ENCODE measurements at regions not wholly inside any gene's neighbourhood (a gene's known extent, or its start where the extent isn't known, plus 50 kb on each side); places are given as distances from the start of the nearest gene placed in this dataset.

GRCh38 chr6:71499667-71500066, 211.1 kb downstream of the OGFRL1 start:
- H3K4me3 ChIP-seq (ENCODE audit: control insufficient read depth in 1 of 7, extremely low read depth in 1 of 7, insufficient read depth in 4 of 7, low read depth in 2 of 7, low read length in 6 of 7): no peak overlapping the region
- H3K27me3 ChIP-seq (replicated peaks in 2 of 5; ENCODE audit: control insufficient read depth in 4 of 5, insufficient read depth in 5 of 5, low read length in 4 of 5): no peaks in the 10 kb centered on the region
- WGBS (ENCODE audit: insufficient coverage): 100% methylated on average over 1 of the region's 2 CpGs
- no peaks in the 10 kb centered on the region for H3K9me3 ChIP-seq (ENCODE audit: control extremely low read depth in 1 of 5, control insufficient read depth in 4 of 5, insufficient read depth in 2 of 5, low read depth in 1 of 5, low read length in 4 of 5)
- H3K27ac ChIP-seq (ENCODE audit: insufficient read depth in 1 of 2, low read depth in 1 of 2, low read length in 2 of 2, poor library complexity in 1 of 2, severe bottlenecking in 2 of 2): no peak overlapping the region
- peaks cover 0 to 15% (median 9%) of the 10 kb centered on the region in 4 experiments for H3K4me1 ChIP-seq (ENCODE audit: control extremely low read depth in 1 of 4, control insufficient read depth in 4 of 4, insufficient read depth in 4 of 4, low read length in 3 of 4)
- CTCF ChIA-PET: interaction anchor here (1.9 to 2.0 kb wide), 2 partner anchors 10 to 115 kb away, joined by 4 to 6 read pairs; no protein-coding TSS in a partner anchor
- DNase-seq: no peak
- H3K36me3 ChIP-seq (ENCODE audit: control insufficient read depth in 4 of 4, insufficient read depth in 4 of 4, low read length in 3 of 4): no peaks in the 10 kb centered on the region
- POLR2A ChIA-PET: no interaction called here

- Histone ChIP-seq H3K27me3 (replicated peaks in 2 of 5; ENCODE audit: control insufficient read depth in 4 of 5, insufficient read depth in 5 of 5, low read length in 4 of 5) (no peaks in the 10 kb centered on the region), H3K4me3 (ENCODE audit: control insufficient read depth in 1 of 7, extremely low read depth in 1 of 7, insufficient read depth in 4 of 7, low read depth in 2 of 7, low read length in 6 of 7) (no peak overlapping the region), H3K36me3 (ENCODE audit: control insufficient read depth in 4 of 4, insufficient read depth in 4 of 4, low read length in 3 of 4) (no peaks in the 10 kb centered on the region), H3K9me3 (ENCODE audit: control extremely low read depth in 1 of 5, control insufficient read depth in 4 of 5, insufficient read depth in 2 of 5, low read depth in 1 of 5, low read length in 4 of 5) (no peaks in the 10 kb centered on the region), H3K4me1 (ENCODE audit: control extremely low read depth in 1 of 4, control insufficient read depth in 4 of 4, insufficient read depth in 4 of 4, low read length in 3 of 4) (no peaks in the 10 kb centered on the region), H3K27ac (ENCODE audit: insufficient read depth in 1 of 2, low read depth in 1 of 2, low read length in 2 of 2, poor library complexity in 1 of 2, severe bottlenecking in 2 of 2) (no peak overlapping the region)
- CTCF ChIA-PET: no interaction called here
- 100% methylated on average over 1 of the region's 2 CpGs for WGBS (ENCODE audit: insufficient coverage)
- POLR2A ChIA-PET: no interaction called here
- DNase-seq: no peak
Observed at GRCh38 chr6:71502168-71502567, 213.6 kb downstream of the OGFRL1 start.

- WGBS (ENCODE audit: insufficient coverage): 100% methylated on average over 2 of the region's 3 CpGs
- H3K27ac ChIP-seq (ENCODE audit: insufficient read depth in 1 of 2, low read depth in 1 of 2, low read length in 2 of 2, poor library complexity in 1 of 2, severe bottlenecking in 2 of 2): no peak overlapping the region
- no peaks in the 10 kb centered on the region for H3K36me3 ChIP-seq (ENCODE audit: control insufficient read depth in 4 of 4, insufficient read depth in 4 of 4, low read length in 3 of 4)
- no peak for DNase-seq
- H3K9me3 ChIP-seq (ENCODE audit: control extremely low read depth in 1 of 5, control insufficient read depth in 4 of 5, insufficient read depth in 2 of 5, low read depth in 1 of 5, low read length in 4 of 5): no peaks in the 10 kb centered on the region
- ChIA-PET CTCF (interaction anchor here (1.2 to 1.6 kb wide), 2 partner anchors 118 to 120 kb away, joined by 3 to 4 read pairs; no protein-coding TSS in a partner anchor), POLR2A (no interaction called here)
- no peak overlapping the region for H3K4me3 ChIP-seq (ENCODE audit: control insufficient read depth in 1 of 7, extremely low read depth in 1 of 7, insufficient read depth in 4 of 7, low read depth in 2 of 7, low read length in 6 of 7)
- no peaks in the 10 kb centered on the region for H3K4me1 ChIP-seq (ENCODE audit: control extremely low read depth in 1 of 4, control insufficient read depth in 4 of 4, insufficient read depth in 4 of 4, low read length in 3 of 4)
- H3K27me3 ChIP-seq (replicated peaks in 2 of 5; ENCODE audit: control insufficient read depth in 4 of 5, insufficient read depth in 5 of 5, low read length in 4 of 5): no peaks in the 10 kb centered on the region
Observed at GRCh38 chr6:71502956-71503355, 214.3 kb downstream of the OGFRL1 start.

- Histone ChIP-seq H3K36me3 (ENCODE audit: control insufficient read depth in 4 of 4, insufficient read depth in 4 of 4, low read length in 3 of 4) (no peaks in the 10 kb centered on the region), H3K27me3 (replicated peaks in 2 of 5; ENCODE audit: control insufficient read depth in 4 of 5, insufficient read depth in 5 of 5, low read length in 4 of 5) (peaks cover 0 to 2% (median 0%) of the 10 kb centered on the region in 5 experiments), H3K27ac (ENCODE audit: insufficient read depth in 1 of 2, low read depth in 1 of 2, low read length in 2 of 2, poor library complexity in 1 of 2, severe bottlenecking in 2 of 2) (no peak overlapping the region), H3K4me3 (ENCODE audit: control insufficient read depth in 1 of 7, extremely low read depth in 1 of 7, insufficient read depth in 4 of 7, low read depth in 2 of 7, low read length in 6 of 7) (no peak overlapping the region), H3K4me1 (ENCODE audit: control extremely low read depth in 1 of 4, control insufficient read depth in 4 of 4, insufficient read depth in 4 of 4, low read length in 3 of 4) (no peaks in the 10 kb centered on the region), H3K9me3 (ENCODE audit: control extremely low read depth in 1 of 5, control insufficient read depth in 4 of 5, insufficient read depth in 2 of 5, low read depth in 1 of 5, low read length in 4 of 5) (no peaks in the 10 kb centered on the region)
- POLR2A ChIA-PET: no interaction called here
- WGBS (ENCODE audit: insufficient coverage): 17% methylated on average over 1 of the region's 5 CpGs
- no peak for DNase-seq
- CTCF ChIA-PET: interaction anchor here (1.1 to 6.7 kb wide), 4 partner anchors 15 to 122 kb away, joined by 3 to 56 read pairs (median 6); no protein-coding TSS in a partner anchor
Observed at GRCh38 chr6:71507183-71507582, 218.6 kb downstream of the OGFRL1 start.

- ChIA-PET POLR2A (no interaction called here), CTCF (interaction anchor here (0.7 to 6.7 kb wide), 17 partner anchors 9 to 319 kb away, joined by 3 to 56 read pairs (median 4); no protein-coding TSS in a partner anchor)
- Histone ChIP-seq H3K4me1 (ENCODE audit: control extremely low read depth in 1 of 4, control insufficient read depth in 4 of 4, insufficient read depth in 4 of 4, low read length in 3 of 4) (no peaks in the 10 kb centered on the region), H3K4me3 (ENCODE audit: control insufficient read depth in 1 of 7, extremely low read depth in 1 of 7, insufficient read depth in 4 of 7, low read depth in 2 of 7, low read length in 6 of 7) (no peak overlapping the region), H3K36me3 (ENCODE audit: control insufficient read depth in 4 of 4, insufficient read depth in 4 of 4, low read length in 3 of 4) (no peaks in the 10 kb centered on the region), H3K27ac (ENCODE audit: insufficient read depth in 1 of 2, low read depth in 1 of 2, low read length in 2 of 2, poor library complexity in 1 of 2, severe bottlenecking in 2 of 2) (no peak overlapping the region), H3K9me3 (ENCODE audit: control extremely low read depth in 1 of 5, control insufficient read depth in 4 of 5, insufficient read depth in 2 of 5, low read depth in 1 of 5, low read length in 4 of 5) (no peaks in the 10 kb centered on the region), H3K27me3 (replicated peaks in 2 of 5; ENCODE audit: control insufficient read depth in 4 of 5, insufficient read depth in 5 of 5, low read length in 4 of 5) (peaks cover 0 to 2% (median 0%) of the 10 kb centered on the region in 5 experiments)
- WGBS (ENCODE audit: insufficient coverage): 88% methylated on average over 1 of the region's 1 CpG
- no peak for DNase-seq
Observed at GRCh38 chr6:71509191-71510005, 220.8 kb downstream of the OGFRL1 start.

GRCh38 chr6:71510057-71510713, 221.6 kb downstream of the OGFRL1 start:
- DNase-seq: peak; percentile 52 to 75 (median 73)
- Histone ChIP-seq H3K27ac (ENCODE audit: insufficient read depth in 1 of 2, low read depth in 1 of 2, low read length in 2 of 2, poor library complexity in 1 of 2, severe bottlenecking in 2 of 2) (no peak overlapping the region), H3K4me1 (ENCODE audit: control extremely low read depth in 1 of 4, control insufficient read depth in 4 of 4, insufficient read depth in 4 of 4, low read length in 3 of 4) (no peaks in the 10 kb centered on the region), H3K27me3 (replicated peaks in 2 of 5; ENCODE audit: control insufficient read depth in 4 of 5, insufficient read depth in 5 of 5, low read length in 4 of 5) (peaks cover 0 to 2% (median 0%) of the 10 kb centered on the region in 5 experiments), H3K9me3 (ENCODE audit: control extremely low read depth in 1 of 5, control insufficient read depth in 4 of 5, insufficient read depth in 2 of 5, low read depth in 1 of 5, low read length in 4 of 5) (no peaks in the 10 kb centered on the region), H3K36me3 (ENCODE audit: control insufficient read depth in 4 of 4, insufficient read depth in 4 of 4, low read length in 3 of 4) (no peaks in the 10 kb centered on the region), H3K4me3 (ENCODE audit: control insufficient read depth in 1 of 7, extremely low read depth in 1 of 7, insufficient read depth in 4 of 7, low read depth in 2 of 7, low read length in 6 of 7) (no peak overlapping the region)
- 62% methylated on average over 4 of the region's 5 CpGs for WGBS (ENCODE audit: insufficient coverage)
- POLR2A ChIA-PET: no interaction called here
- CTCF ChIA-PET: interaction anchor here (0.9 to 6.7 kb wide), 11 partner anchors 10 to 317 kb away, joined by 3 to 56 read pairs (median 4); no protein-coding TSS in a partner anchor

GRCh38 chr6:71510856-71511255, 222.2 kb downstream of the OGFRL1 start:
- no peak overlapping the region for H3K27ac ChIP-seq (ENCODE audit: insufficient read depth in 1 of 2, low read depth in 1 of 2, low read length in 2 of 2, poor library complexity in 1 of 2, severe bottlenecking in 2 of 2)
- POLR2A ChIA-PET: no interaction called here
- DNase-seq: no peak

More at GRCh38 chr6:71510856-71511255, 222.2 kb downstream of the OGFRL1 start:
- Histone ChIP-seq H3K4me3 (ENCODE audit: control insufficient read depth in 1 of 7, extremely low read depth in 1 of 7, insufficient read depth in 4 of 7, low read depth in 2 of 7, low read length in 6 of 7) (no peak overlapping the region), H3K27me3 (replicated peaks in 2 of 5; ENCODE audit: control insufficient read depth in 4 of 5, insufficient read depth in 5 of 5, low read length in 4 of 5) (peaks cover 0 to 2% (median 0%) of the 10 kb centered on the region in 5 experiments), H3K36me3 (ENCODE audit: control insufficient read depth in 4 of 4, insufficient read depth in 4 of 4, low read length in 3 of 4) (no peaks in the 10 kb centered on the region), H3K4me1 (ENCODE audit: control extremely low read depth in 1 of 4, control insufficient read depth in 4 of 4, insufficient read depth in 4 of 4, low read length in 3 of 4) (no peaks in the 10 kb centered on the region), H3K9me3 (ENCODE audit: control extremely low read depth in 1 of 5, control insufficient read depth in 4 of 5, insufficient read depth in 2 of 5, low read depth in 1 of 5, low read length in 4 of 5) (no peaks in the 10 kb centered on the region)
- CTCF ChIA-PET: interaction anchor here (0.6 to 6.7 kb wide), 9 partner anchors 10 to 318 kb away, joined by 3 to 56 read pairs (median 6); no protein-coding TSS in a partner anchor
